Activated CD4-positive, alpha-beta T cell treated with anti-CD3 and anti-CD28 coated beads for 48 hours (primary cell): ENCODE measurements at regions not wholly inside any gene's neighbourhood (a gene's known extent, or its start where the extent isn't known, plus 50 kb on each side); places are given as distances from the start of the nearest gene placed in this dataset.

Experiments
- DNase-seq: peaks from one replicate; pipeline ENCODE4 v3.0.0-alpha.2; 2020

- no peak for DNase-seq
Observed at GRCh38 chr4:145427991-145428390, 53.7 kb upstream of the SMAD1 start.

GRCh38 chr4:145427221-145427620 lies 54.4 kb upstream of the SMAD1 start:
- no peak for DNase-seq

DNA sequence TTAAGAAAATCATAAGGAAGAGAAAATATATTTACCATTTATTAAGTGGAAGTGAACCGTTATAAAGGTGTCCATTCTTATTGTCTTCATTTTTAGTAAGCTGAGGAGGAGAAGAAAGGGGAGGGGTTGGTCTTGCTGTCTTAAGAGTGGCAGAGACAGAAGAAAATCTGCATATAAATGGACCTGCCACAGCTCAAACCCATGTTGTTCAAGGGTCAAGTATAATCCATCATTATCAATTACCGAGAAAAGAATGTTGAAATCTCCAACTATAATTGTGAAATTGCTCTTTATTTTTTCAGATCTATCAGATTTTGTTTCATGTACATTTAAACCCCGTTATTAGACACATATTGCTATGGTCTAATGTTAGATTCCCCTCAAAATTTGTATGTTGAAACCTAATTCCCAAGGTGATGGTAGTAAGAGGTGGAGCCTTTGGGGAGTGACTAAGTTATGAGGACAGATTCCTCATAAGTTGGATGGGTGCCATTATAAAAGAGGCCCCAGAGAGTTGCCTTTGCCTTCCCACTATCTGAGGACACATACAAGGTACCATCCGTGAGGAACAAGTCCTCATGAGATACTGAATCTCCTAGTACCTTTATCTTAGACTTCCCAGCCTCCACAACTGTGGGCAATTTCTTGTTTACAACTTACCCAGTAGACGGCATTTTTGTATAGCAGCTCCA lies 58.5 kb upstream of the SMAD1 start:
- DNase-seq, result no peak

- DNase-seq, result no peak
Observed at GRCh38 chr4:145420595-145421214, 60.9 kb upstream of the SMAD1 start.

- no peak for DNase-seq
Observed at GRCh38 chr4:145418739-145419138, 62.9 kb upstream of the SMAD1 start.

DNA sequence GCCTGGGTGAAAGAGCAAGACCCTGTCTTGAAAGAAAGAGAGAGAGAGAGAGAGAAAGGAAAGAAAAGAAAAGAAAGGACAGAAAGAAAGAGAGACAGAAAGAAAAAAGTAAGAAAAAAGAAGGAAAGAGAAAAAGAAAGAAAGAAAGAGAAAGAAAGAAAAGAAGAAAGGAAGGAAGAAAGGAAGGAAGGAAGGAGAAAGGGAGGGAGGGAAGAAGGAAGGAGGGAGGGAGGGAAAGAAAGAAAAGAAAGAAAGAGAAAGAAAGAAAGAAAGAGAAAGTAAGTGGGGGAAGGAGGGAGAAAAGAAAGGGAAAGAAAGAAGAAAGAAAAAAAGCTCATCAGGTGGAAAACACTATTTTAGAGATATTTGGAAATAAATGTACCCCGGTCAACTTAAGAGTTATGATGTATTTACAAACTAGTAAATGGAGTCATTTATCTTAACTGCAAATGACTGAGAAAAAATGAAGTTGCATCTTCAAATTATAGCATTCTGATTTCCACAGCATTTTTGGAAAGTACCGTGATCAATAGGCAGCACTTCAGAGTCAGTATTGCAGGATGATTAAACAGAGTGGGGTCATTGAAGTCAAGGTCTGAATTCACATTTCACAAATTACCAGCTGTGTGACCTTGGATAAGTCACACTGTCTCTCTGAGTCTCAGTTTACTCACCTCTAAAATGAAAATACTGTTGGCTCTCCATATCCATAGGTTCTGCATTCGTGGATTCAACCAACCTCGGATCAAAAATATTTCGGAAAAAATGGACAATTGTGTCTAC lies 64.1 kb upstream of the SMAD1 start:
- DNase-seq, result no peak

GRCh38 chr4:145414841-145415240 lies 66.8 kb upstream of the SMAD1 start:
- DNase-seq, result no peak

GRCh38 chr4:145414226-145414625 lies 67.4 kb upstream of the SMAD1 start:
- no peak for DNase-seq

DNA sequence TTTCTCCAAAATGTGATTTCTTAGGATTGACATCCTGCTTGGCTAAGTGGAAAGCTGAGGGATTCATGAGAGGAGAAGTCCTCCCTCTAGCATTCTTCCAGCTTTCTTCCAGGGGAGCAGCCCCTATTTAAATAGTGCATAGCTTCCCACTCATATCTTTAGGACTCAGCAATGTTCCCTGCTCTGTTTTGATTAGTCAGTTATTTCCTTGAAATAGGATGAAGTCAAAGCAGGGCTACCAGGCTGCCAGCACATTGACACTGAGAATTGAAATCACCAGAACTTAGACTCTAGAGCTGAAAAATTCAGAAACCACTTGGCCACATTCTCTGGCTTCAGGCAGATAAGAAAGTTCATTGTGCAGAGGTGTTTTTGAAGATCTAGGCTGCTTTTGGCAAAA lies 74.7 kb upstream of the SMAD1 start:
- DNase-seq, result no peak

DNA sequence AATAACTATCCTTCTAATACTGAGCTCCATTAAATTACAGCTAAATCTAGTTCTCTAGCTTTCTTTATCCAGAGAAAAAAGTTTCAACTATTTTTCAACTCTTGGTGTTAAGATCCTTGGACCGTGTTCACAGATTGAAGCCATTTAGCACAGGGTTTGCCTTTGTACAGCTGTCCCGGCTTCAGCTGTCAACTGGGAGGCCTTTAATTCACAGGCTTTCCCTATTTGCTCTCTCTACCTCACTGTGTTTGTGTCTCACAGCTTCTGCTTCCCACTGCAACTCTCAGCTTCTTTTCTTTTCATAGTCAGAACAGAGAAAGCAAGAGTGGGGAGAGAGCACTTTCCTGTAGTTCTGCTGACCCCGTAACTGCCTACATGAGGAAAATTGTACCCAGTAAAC lies 76.9 kb upstream of the SMAD1 start:
- no peak for DNase-seq

DNA sequence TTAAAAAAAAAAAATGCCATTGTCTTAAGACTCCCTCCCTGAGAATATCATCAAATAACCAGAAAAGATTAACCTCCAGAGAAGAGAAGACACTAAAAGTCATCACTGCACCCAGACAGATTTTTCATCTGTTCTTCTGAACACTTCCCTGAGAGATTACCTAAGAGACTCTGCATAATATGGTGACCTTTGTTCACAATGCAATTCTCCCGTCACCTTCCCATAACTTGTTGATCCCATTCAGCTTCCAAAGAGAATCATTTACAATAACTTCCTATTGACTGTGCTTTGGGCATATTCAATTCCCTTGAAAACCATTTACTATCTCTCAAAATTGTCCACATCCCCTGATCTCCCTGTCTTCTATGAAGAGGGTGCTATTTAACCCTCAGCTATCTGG lies 85.1 kb upstream of the SMAD1 start:
- DNase-seq, result no peak

DNA sequence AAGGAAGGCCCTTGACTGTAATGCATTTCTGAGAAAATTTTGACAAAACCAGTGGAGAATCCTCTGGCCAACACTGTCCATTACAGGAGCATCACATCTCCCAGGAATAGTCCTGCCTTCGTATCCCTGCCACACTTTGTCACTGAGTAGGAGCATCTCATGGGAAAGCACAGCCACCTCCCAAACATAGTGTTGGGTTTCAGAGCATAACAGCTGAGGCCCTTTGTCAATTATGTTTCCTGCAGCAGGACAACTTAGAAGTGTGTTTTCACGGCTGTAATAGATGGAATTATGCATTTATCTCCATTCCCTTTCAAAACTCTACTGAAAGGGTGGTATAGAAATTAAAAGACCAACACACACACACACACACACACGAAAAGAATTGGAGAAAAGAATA lies 91.1 kb upstream of the SMAD1 start:
- no peak for DNase-seq

DNA sequence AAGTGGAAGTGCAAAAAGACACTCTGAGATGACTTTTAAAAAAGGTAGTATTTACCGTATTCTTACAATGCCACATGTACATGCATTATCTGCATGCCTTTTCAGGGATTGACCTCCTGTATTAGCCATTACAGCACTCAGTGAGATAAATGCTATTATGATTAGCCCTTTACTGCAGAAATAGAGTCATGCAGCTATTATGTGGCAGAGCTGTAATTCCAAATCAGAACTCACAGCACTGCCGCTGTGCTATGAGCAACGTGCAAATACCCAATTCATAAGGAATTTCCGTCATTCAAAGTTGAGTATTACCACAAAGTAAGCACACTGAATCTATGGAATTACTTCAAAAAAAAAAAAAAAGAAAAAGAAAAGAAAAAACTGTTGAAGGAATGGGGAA lies 92.1 kb upstream of the SMAD1 start:
- DNase-seq, result no peak

GRCh38 chr4:145388043-145388442 lies 93.6 kb upstream of the SMAD1 start:
- no peak for DNase-seq

GRCh38 chr4:145387079-145387478 lies 94.6 kb upstream of the SMAD1 start:
- no peak for DNase-seq

- DNase-seq, result no peak
Observed at GRCh38 chr4:145381163-145381562, 100.5 kb upstream of the SMAD1 start.

DNA sequence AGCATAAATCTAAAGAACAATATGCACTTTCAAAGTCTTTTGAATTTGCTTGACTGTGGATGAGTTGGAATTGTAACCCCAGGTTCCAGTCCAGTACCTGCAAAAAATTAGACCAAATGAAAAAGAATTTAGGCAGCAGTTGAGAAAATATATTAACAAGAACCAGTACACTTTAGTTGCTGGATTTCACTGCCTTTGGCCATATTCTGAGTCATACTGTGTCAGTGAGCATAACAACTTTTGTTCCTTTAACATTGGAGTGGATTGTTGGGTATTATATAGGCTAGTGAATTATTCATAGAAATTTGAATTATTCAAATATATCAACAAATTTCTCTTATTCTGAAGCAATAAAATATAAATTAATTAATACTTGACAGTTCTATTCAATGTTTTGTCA lies 101.5 kb upstream of the SMAD1 start:
- DNase-seq, result no peak

DNA sequence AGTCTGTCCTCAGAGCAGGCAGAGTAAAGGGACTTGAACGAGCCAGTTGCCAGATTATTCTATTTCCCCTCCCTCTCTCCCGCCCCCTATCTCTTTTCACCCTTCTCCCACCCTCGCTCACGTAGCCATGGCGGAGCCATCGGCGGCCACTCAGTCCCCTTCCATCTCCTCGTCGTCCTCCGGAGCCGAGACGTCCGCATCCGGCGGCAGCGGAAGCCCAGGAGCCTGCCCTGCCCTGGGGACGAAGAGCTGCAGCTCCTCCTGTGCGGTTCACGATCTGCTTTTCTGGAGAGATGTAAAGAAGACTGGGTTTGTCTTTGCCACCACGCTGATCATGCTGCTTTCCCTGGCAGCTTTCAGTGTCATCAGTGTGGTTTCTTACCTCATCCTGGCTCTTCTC lies 106.2 kb upstream of the SMAD1 start:
- DNase-seq, result no peak

DNA sequence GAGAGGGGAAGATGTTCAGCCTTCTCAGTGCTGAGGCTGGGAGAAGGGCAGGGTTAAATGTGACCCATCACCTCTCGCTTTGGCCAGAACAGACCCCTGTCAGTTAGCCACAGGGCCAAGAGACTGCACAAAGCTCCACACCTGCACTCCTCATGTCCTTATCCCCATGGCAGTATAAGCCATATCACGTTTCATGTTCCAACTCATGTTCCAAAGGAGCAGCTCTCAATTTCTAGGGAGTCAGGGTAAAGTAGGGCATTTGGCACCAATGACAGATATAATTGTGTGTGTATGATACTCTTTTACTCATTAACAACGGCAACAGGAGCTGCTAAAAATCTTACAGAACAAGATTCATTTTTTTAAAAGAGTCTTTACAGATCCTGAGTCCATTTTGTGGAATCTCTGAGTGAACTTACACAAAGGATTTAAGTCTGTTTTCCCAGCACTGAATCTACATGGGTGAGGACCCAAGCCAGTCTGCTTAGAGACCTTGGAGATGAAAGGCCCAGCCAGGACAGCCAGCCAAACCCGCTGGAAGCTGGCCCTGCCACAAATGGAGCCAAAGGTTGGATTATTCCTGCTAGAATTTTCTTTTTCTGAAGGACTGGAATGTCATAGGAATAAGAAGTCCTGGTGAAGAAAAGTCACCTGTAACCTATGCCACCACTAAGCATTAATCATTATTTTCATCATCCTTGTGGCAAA lies 129.1 kb upstream of the SMAD1 start:
- DNase-seq, result no peak

DNA sequence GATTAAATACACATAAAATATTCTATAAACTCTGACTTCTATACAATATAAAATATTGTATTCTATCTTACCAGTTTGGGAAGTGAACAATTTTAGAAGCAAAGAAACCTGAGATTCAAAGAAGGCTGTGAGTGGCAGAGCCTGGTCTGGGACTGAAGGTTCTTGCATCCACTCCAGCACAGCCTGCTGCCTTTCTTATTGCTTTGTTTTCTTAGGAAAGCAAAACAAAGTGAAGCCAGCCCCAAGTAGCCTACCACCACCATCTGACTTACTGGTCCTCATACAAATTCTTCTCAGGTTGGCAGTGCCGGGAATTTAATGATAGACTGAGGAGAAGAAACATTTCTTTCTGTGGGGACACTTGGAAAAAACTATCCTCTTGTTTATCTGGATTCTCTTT lies 129.7 kb upstream of the SMAD1 start:
- no peak for DNase-seq

- no peak for DNase-seq
Observed at GRCh38 chr4:145351162-145351561, 130.5 kb upstream of the SMAD1 start.

DNA sequence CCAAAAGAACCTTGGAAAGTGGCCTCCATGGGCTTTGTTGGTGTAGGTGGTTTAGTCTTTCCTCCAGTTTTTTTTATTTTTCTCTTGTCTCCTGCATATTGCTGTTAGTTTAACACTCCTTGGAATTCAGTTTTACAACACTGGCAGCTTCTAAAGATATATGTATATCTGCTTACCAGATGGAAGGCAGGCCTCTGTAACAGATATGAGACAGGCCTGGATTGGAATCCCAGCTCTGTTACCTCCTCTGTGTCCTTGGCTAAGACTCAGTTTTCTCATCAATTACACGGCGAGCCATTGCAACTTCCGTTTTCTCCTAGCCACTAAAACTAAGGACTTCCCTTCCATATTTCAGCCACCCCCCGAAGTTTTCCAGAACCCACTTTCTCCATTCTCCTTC lies 133.4 kb upstream of the SMAD1 start:
- no peak for DNase-seq

GRCh38 chr4:145347684-145348083 lies 134.0 kb upstream of the SMAD1 start:
- DNase-seq, result no peak

- DNase-seq, result no peak
Observed at GRCh38 chr4:145346081-145346480, 135.6 kb upstream of the SMAD1 start.
